CD4-positive, CD25-positive, alpha-beta regulatory T cell (primary cell): ENCODE measurements at regions not wholly inside any gene's neighbourhood (a gene's known extent, or its start where the extent isn't known, plus 50 kb on each side); places are given as distances from the start of the nearest gene placed in this dataset.

ENCODE experiments used
- ATAC-seq, 2 donors: fragments of 150-1000 bp; cut with Tn5 transposase; one replicate each; pipeline ENCODE4 v1.10.0; 2021; ENCODE audit warnings: low read depth in 2 of 2, moderate number of reproducible peaks in 2 of 2, moderate library complexity in 1 of 2
- DNase-seq, 3 donors: peaks; one replicate each; pipeline versions ENCODE4 v3.0.0 to v3.0.0-alpha.2; 2012 to 2022; ENCODE audit warnings: mixed read lengths in 1 of 3
- H3K27ac ChIP-seq: one replicate; pipeline ENCODE4 v1.7.0; 2013; ENCODE audit warnings: mild to moderate bottlenecking, low read length; ENCODE audit not compliant: insufficient read depth, poor library complexity, severe bottlenecking
- H3K27me3 ChIP-seq: one replicate; pipeline ENCODE4 v1.7.0; 2013; ENCODE audit warnings: low read length; ENCODE audit not compliant: control insufficient read depth, insufficient read depth
- H3K36me3 ChIP-seq: one replicate; pipeline ENCODE4 v1.7.0; 2013; ENCODE audit warnings: mild to moderate bottlenecking, low read length, moderate library complexity; ENCODE audit not compliant: control insufficient read depth, insufficient read depth
- H3K4me1 ChIP-seq: 2 replicates; pipeline ENCODE4 v1.7.0; 2013; ENCODE audit warnings: mild to moderate bottlenecking, low read length; ENCODE audit not compliant: insufficient read depth, control insufficient read depth, poor library complexity, severe bottlenecking
- H3K4me3 ChIP-seq: one replicate; pipeline ENCODE4 v1.7.0; 2013; ENCODE audit warnings: low read depth, mild to moderate bottlenecking, low read length, moderate library complexity
- H3K9me3 ChIP-seq, 2 experiments: 1 replicate in 1 of 2; 2 replicates in 1 of 2; pipeline ENCODE4 v1.7.0; 2013; ENCODE audit warnings: low read length in 2 of 2, mild to moderate bottlenecking in 1 of 2, moderate library complexity in 1 of 2; ENCODE audit not compliant: control insufficient read depth in 2 of 2
- H3K27ac Mint-ChIP-seq, 3 donors: one replicate each; pipeline ENCODE4 v1.8.0; 2020 to 2022; ENCODE audit warnings: mild to moderate bottlenecking in 3 of 3, mixed read lengths in 3 of 3, moderate library complexity in 2 of 3
- H3K27me3 Mint-ChIP-seq: one replicate; pipeline ENCODE4 v1.8.0; 2022; ENCODE audit warnings: mild to moderate bottlenecking, mixed read lengths
- H3K36me3 Mint-ChIP-seq: one replicate; pipeline ENCODE4 v1.8.0; 2020; ENCODE audit warnings: mixed read lengths
- H3K4me1 Mint-ChIP-seq, 4 donors: one replicate each; pipeline ENCODE4 v1.8.0; 2020 to 2022; ENCODE audit warnings: mixed read lengths in 4 of 4, mild to moderate bottlenecking in 1 of 4
- H3K4me3 Mint-ChIP-seq, 4 donors: one replicate each; pipeline ENCODE4 v1.8.0; 2020 to 2022; ENCODE audit warnings: mild to moderate bottlenecking in 4 of 4, mixed read lengths in 4 of 4, moderate library complexity in 3 of 4
- H3K9me3 Mint-ChIP-seq, 7 donors: one replicate each; pipeline ENCODE4 v1.8.0; 2020 to 2022; ENCODE audit warnings: mixed read lengths in 7 of 7, mild to moderate bottlenecking in 3 of 7, moderate library complexity in 2 of 7

DNA sequence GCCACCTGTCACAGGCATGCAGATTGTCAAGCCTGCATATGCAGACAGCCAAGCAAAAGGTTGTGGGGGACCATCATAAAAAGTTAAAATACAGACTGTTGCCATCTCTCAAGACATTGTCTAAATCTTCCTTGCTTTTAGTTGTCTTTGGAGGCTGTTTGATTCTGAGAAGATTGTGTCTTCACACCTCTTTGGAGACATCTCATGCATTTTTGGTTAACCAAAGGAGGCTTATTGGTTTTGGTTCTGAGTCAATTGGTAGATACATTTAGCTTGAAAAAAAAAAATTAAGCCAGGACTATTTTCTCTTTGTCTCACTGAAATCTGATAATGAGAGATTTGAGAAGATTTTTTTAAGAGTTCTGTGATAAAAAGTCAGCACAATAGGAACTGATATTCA is 217.6 kb downstream of the LYPLAL1 start:
- H3K4me3 Mint-ChIP-seq: no peak overlapping the region
- DNase-seq: no peak
- no peak for ATAC-seq
- Histone ChIP-seq H3K9me3 (peaks cover 0 to 5% of the 10 kb centered on the region in 2 experiments), H3K27me3 (no peaks in the 10 kb centered on the region), H3K4me3 (no peak overlapping the region), H3K36me3 (no peaks in the 10 kb centered on the region), H3K27ac (no peak overlapping the region), H3K4me1 (no peaks in the 10 kb centered on the region)
- H3K27me3 Mint-ChIP-seq: peaks cover 4% of the 10 kb centered on the region
- peaks cover 0 to 24% (median 9%) of the 10 kb centered on the region in 7 donors for H3K9me3 Mint-ChIP-seq
- no peaks in the 10 kb centered on the region for H3K36me3 Mint-ChIP-seq
- no peak overlapping the region for H3K27ac Mint-ChIP-seq
- H3K4me1 Mint-ChIP-seq: no peaks in the 10 kb centered on the region

DNA sequence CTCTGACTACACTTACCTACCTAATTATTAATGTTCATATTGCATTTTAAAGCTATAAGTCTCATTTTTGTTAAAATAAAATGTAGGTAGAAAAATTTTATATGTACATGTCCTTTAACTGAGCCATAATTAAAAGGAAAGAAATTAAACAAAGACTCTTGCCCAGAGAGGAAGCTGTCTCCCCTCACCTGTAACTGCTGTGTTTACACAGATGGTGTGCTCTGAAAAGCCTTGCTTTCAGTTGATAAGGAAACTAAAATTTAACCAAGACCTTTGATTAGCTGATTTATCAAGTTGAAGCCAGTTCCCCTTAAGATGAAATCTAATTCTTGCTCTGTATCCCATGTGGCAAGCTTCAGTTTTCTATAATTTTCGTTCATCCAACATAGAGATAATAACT is 213.5 kb downstream of the LYPLAL1 start:
- Histone ChIP-seq H3K4me1 (no peaks in the 10 kb centered on the region), H3K27me3 (no peaks in the 10 kb centered on the region), H3K9me3 (no peaks in the 10 kb centered on the region), H3K4me3 (no peak overlapping the region), H3K36me3 (no peaks in the 10 kb centered on the region), H3K27ac (no peak overlapping the region)
- DNase-seq: no peak
- H3K27ac Mint-ChIP-seq: no peak overlapping the region
- H3K27me3 Mint-ChIP-seq: peaks cover 4% of the 10 kb centered on the region
- H3K4me1 Mint-ChIP-seq: no peaks in the 10 kb centered on the region
- no peak for ATAC-seq
- H3K36me3 Mint-ChIP-seq: no peaks in the 10 kb centered on the region
- H3K9me3 Mint-ChIP-seq: peaks cover 0 to 10% (median 0%) of the 10 kb centered on the region in 7 donors
- H3K4me3 Mint-ChIP-seq: no peak overlapping the region

DNA sequence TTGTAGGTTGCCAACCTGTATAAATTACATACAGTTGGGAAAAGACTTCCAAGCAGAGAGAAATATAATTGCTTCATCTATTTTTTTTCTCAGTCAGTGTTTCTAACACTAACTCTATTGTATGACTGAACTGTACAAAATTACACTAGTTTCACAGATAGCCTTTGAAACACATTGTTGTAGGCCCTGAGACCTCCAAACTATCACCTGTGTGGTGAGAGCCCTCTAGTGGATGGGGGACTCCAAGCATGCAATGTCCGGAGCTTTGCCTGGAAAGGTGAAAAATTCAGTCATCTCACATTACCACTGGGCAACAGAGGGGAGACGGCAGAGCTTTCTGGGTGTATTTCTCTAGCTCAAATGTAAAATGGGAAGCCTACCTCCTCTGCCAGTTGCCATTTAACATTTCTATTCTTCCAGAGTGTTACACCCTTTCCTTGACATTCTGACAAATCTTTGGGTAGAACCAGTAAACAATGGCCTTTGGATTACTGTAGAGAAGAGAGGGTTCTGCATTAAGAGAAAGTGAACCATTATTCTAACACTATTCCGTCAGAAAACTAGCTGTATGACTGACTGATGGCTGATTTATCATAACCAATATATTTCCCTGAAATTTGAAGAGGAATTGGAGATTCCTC is 212.2 kb downstream of the LYPLAL1 start:
- Histone ChIP-seq H3K27ac (no peak overlapping the region), H3K9me3 (no peaks in the 10 kb centered on the region), H3K36me3 (no peaks in the 10 kb centered on the region), H3K27me3 (no peaks in the 10 kb centered on the region), H3K4me1 (no peaks in the 10 kb centered on the region), H3K4me3 (no peak overlapping the region)
- Mint-ChIP-seq H3K9me3 (peaks cover 0 to 10% (median 0%) of the 10 kb centered on the region in 7 donors), H3K4me1 (no peaks in the 10 kb centered on the region), H3K36me3 (no peaks in the 10 kb centered on the region), H3K27me3 (no peaks in the 10 kb centered on the region), H3K27ac (no peak overlapping the region), H3K4me3 (no peak overlapping the region)
- no peak for ATAC-seq
- peak in 1 of 3 donors; percentile 30 for DNase-seq

GRCh38 chr1:219383281-219383680 is 209.6 kb downstream of the LYPLAL1 start:
- H3K27ac ChIP-seq: no peak overlapping the region
- H3K36me3 Mint-ChIP-seq: no peaks in the 10 kb centered on the region
- H3K27ac Mint-ChIP-seq: no peak overlapping the region
- H3K9me3 ChIP-seq: no peaks in the 10 kb centered on the region
- H3K36me3 ChIP-seq: no peaks in the 10 kb centered on the region
- ATAC-seq (no peak), DNase-seq (no peak)
- no peaks in the 10 kb centered on the region for H3K4me1 ChIP-seq
- H3K27me3 Mint-ChIP-seq: no peaks in the 10 kb centered on the region
- H3K4me3 Mint-ChIP-seq: no peak overlapping the region
- no peak overlapping the region for H3K4me3 ChIP-seq
- no peaks in the 10 kb centered on the region for H3K4me1 Mint-ChIP-seq
- peaks cover 0 to 7% (median 0%) of the 10 kb centered on the region in 7 donors for H3K9me3 Mint-ChIP-seq
- no peaks in the 10 kb centered on the region for H3K27me3 ChIP-seq

DNA sequence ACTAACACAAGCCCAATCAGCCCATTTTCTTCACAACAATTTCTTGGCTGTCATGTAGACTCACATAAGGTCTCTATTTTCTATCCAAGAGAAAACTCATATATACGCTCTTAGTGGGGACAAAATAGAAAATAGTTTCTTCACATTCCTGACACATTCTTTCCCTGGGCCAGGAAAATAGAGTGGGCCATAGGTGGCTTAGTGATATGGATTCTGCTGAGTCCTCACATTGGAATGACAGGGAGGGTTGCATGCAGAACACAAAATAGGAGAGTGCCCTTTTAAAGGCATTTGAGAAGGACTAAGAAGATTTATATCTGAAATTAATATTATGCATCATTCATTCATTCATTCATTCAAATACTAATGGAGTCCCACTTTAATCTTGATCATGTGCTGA is 207.7 kb downstream of the LYPLAL1 start:
- ATAC-seq: no peak

DNA sequence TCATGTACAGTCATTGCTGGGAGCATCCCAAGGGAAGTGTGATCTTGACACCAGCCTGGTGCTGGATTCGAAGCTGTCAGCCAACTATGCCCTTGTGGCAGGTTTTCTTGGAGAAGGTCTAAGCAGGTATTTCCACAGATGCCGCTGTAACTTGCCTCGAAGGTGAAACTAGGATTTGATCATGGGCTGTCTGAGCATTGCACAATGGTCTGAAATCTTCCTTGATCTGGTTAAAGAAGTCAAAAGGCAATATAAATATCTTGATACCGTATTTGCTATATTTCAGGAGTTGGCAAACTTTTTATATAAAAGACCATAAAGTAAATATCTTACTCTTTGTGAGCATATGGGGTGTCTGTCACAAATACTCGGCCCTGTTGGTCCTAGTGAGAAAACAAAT is 206.8 kb downstream of the LYPLAL1 start:
- no peaks in the 10 kb centered on the region for H3K36me3 Mint-ChIP-seq
- H3K9me3 Mint-ChIP-seq: peaks cover 0 to 7% (median 0%) of the 10 kb centered on the region in 7 donors
- H3K27ac ChIP-seq: no peak overlapping the region
- H3K4me1 Mint-ChIP-seq: no peaks in the 10 kb centered on the region
- DNase-seq (no peak), ATAC-seq (no peak)
- H3K4me3 Mint-ChIP-seq: no peak overlapping the region
- no peak overlapping the region for H3K4me3 ChIP-seq
- H3K27me3 Mint-ChIP-seq: peaks cover 4% of the 10 kb centered on the region
- no peak overlapping the region for H3K27ac Mint-ChIP-seq
- no peaks in the 10 kb centered on the region for H3K4me1 ChIP-seq
- no peaks in the 10 kb centered on the region for H3K9me3 ChIP-seq
- H3K27me3 ChIP-seq: no peaks in the 10 kb centered on the region
- H3K36me3 ChIP-seq: no peaks in the 10 kb centered on the region

More for the DNA sequence above, 207.7 kb downstream of the LYPLAL1 start:
- DNase-seq: no peak
- H3K27me3 ChIP-seq: no peaks in the 10 kb centered on the region
- H3K4me1 Mint-ChIP-seq: no peaks in the 10 kb centered on the region
- no peak overlapping the region for H3K27ac Mint-ChIP-seq
- no peak overlapping the region for H3K4me3 Mint-ChIP-seq
- peaks cover 0 to 7% (median 0%) of the 10 kb centered on the region in 7 donors for H3K9me3 Mint-ChIP-seq
- H3K9me3 ChIP-seq: no peaks in the 10 kb centered on the region
- peaks cover under 1% of the 10 kb centered on the region for H3K27me3 Mint-ChIP-seq
- no peak overlapping the region for H3K4me3 ChIP-seq
- H3K36me3 Mint-ChIP-seq: no peaks in the 10 kb centered on the region
- H3K4me1 ChIP-seq: no peaks in the 10 kb centered on the region
- H3K27ac ChIP-seq: no peak overlapping the region
- H3K36me3 ChIP-seq: no peaks in the 10 kb centered on the region

DNA sequence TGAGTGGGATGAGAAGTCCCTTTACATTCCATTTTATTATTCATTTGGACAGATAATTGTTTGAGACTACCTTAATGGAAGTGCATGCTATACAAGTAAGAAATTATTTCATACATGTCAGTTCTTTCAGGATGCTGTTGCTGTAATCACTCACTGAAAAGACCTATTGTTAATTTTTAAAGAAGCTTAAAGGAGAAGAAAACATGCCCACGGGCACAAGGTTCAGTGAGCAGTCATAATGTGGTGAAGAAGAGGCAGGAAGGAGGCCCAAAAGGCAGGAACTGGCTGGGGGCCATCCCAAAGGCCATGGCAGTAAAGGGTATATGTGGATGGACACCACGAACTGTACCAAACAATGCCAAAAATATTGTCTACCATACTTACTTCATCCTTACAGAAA is 206.0 kb downstream of the LYPLAL1 start:
- DNase-seq: no peak
- no peak for ATAC-seq
- H3K27me3 Mint-ChIP-seq: peaks cover 4% of the 10 kb centered on the region
- H3K4me1 Mint-ChIP-seq: no peaks in the 10 kb centered on the region
- Histone ChIP-seq H3K9me3 (no peaks in the 10 kb centered on the region), H3K4me3 (no peak overlapping the region), H3K27ac (no peak overlapping the region), H3K27me3 (no peaks in the 10 kb centered on the region), H3K36me3 (no peaks in the 10 kb centered on the region), H3K4me1 (no peaks in the 10 kb centered on the region)
- peaks cover 0 to 7% (median 2%) of the 10 kb centered on the region in 7 donors for H3K9me3 Mint-ChIP-seq
- H3K4me3 Mint-ChIP-seq: no peak overlapping the region
- H3K36me3 Mint-ChIP-seq: no peaks in the 10 kb centered on the region
- no peak overlapping the region for H3K27ac Mint-ChIP-seq

DNA sequence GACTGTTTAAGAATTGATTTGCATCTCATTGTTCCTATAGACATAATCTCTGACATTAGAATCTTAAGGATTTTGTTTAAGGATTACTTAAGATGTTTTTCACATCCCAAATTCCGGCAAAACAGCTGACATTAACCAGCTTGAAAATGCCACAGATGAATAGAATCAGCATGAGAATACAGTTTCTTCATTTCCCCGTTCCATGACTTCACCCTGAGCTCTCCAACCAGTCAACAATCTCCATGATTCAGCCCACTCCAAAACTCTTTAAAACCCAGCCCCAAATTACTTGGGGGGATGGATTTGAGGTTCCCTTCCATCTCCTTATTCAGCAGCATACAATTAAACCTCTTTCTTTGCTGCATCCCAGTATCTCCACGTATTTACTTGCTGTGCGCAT is 201.0 kb downstream of the LYPLAL1 start:
- Mint-ChIP-seq H3K4me3 (no peak overlapping the region), H3K27ac (no peak overlapping the region), H3K4me1 (no peaks in the 10 kb centered on the region), H3K36me3 (no peaks in the 10 kb centered on the region), H3K9me3 (peaks cover 0 to 6% (median 2%) of the 10 kb centered on the region in 7 donors), H3K27me3 (peaks cover 4% of the 10 kb centered on the region)
- DNase-seq (no peak), ATAC-seq (no peak)
- no peaks in the 10 kb centered on the region for H3K4me1 ChIP-seq
- no peak overlapping the region for H3K27ac ChIP-seq
- no peaks in the 10 kb centered on the region for H3K27me3 ChIP-seq
- H3K4me3 ChIP-seq: no peak overlapping the region
- H3K9me3 ChIP-seq: no peaks in the 10 kb centered on the region
- no peaks in the 10 kb centered on the region for H3K36me3 ChIP-seq
